Right lobe of liver (tissue), 6 donors: ENCODE measurements at regions not wholly inside any gene's neighbourhood (a gene's known extent, or its start where the extent isn't known, plus 50 kb on each side); places are given as distances from the start of the nearest gene placed in this dataset.

ENCODE experiments used
- ATAC-seq, 4 donors: fragments of 200-7000 bp; cut with Tn5 transposase; one replicate each; pipeline ENCODE4 v1.9.1; 2020; ENCODE audit warnings: mild to moderate bottlenecking in 4 of 4, moderate library complexity in 4 of 4
- DNase-seq, 3 donors: peaks; one replicate each; pipeline ENCODE4 v3.0.0-alpha.2; 2020
- H3K27ac ChIP-seq, 3 donors: fragments of 200-600 bp; one replicate each; pipeline ENCODE4 v1.8.0; 2022
- H3K27me3 ChIP-seq, 2 donors: fragments of 200-600 bp; one replicate each; pipeline ENCODE4 v1.8.0; 2022
- H3K36me3 ChIP-seq, 4 donors: fragments of 200-600 bp; sonication (generic) in 1 of 4; one replicate each; pipeline versions ENCODE4 v1.5.1 to v1.8.0; 2017 to 2022; ENCODE audit warnings: control low read depth in 1 of 4
- H3K4me1 ChIP-seq, 4 donors: fragments of 200-600 bp; sonication (generic) in 1 of 4; one replicate each; pipeline versions ENCODE4 v1.5.1 to v1.8.0; 2017 to 2022; ENCODE audit warnings: control low read depth in 1 of 4
- H3K4me3 ChIP-seq, 3 donors: fragments of 200-600 bp; one replicate each; pipeline ENCODE4 v1.8.0; 2022
- H3K9me3 ChIP-seq, 4 donors: fragments of 200-600 bp; sonication (generic) in 1 of 4; one replicate each; pipeline versions ENCODE4 v1.5.1 to v1.8.0; 2017 to 2022; ENCODE audit warnings: control low read depth in 1 of 4
- CTCF ChIP-seq, 4 donors: fragments of 200-600 bp in 3 of 4; fragments of 450-650 bp in 1 of 4; IDR thresholded peaks; one replicate each; pipeline versions ENCODE4 v1.5.1 to v1.8.0; 2016 to 2022; ENCODE audit warnings: antibody characterized with exemption in 4 of 4, mild to moderate bottlenecking in 2 of 4
- POLR2A ChIP-seq: fragments of 450-650 bp; IDR thresholded peaks from one replicate; pipeline ENCODE4 v1.6.1; 2017; ENCODE audit warnings: antibody characterized with exemption, mild to moderate bottlenecking
- WGBS: methylation state at CpG from one replicate; pipeline ENCODE4 v1.1.6; 2018; ENCODE audit warnings: low coverage, low lambda C conversion rate; ENCODE audit not compliant: insufficient coverage; ENCODE audit errors: missing lambda C conversion rate; 5-methylcytosine and 5-hydroxymethylcytosine counted together
- intact Hi-C, 2 donors: fragments of 100-400 bp; cut with DNase I; formaldehyde crosslinking; loops; one replicate each; pipeline versions ENCODE4 v1.11.2 to v1.14.1; 2022
- donor health status: DM: no; HTN: yes; CAD: no.
- donor health status: DM: no; HTN: no; CAD: no.
- donor health status: DM: no; HTN: no; CAD: no.
- donor health status: DM: no; HTN: yes; CAD: no.
- donor health status: DM: no; HTN: yes; CAD: no.

DNA sequence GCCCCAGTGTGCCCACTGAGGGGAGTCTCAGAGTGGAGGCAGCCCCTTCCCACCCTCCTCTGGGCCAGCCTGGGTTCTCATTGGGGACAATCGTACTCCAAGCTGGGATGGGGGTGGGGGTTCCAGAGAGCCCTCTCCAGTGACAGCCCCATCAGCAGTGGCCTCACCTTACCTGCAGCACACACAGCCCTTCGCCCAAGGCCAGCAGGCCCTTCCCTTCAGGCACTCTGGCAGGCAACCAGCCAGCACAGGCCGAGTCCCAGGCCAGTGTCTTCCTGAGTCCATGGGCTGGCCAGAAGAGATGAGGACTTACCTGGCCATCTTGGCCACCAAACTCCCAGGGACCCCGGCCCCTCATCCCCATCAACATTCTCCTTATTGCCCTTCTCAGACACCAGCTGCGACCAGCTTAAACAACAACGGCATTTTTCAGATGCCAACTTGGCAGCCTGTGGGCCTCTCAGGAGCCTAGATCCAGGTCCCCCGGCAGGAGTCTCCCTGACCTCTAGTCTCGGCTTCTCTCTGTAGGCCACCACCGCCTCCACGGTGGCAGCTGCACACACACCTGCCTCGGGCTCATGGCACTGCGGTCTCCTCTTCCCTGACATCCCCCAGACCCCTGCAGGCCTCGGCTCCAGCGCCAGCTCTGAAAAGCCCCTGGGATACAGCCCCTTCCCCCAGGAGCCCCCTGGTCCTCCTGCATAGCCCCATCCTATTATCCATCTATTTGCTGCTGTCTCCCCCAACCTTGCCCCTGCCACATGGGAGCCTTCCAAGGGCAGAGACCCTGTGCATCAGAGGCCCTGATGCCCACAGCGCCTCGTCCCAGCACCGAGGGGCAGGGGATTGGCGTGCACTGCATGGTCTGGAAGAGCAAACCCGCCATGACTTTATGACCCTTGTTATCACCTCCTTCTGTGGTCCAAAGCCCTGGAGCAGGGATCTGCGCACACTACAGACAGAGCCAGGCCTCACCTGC is 111.2 kb upstream of the FGF3 start:
- Histone ChIP-seq H3K4me3 (no peak overlapping the region), H3K27me3 (no peaks in the 10 kb centered on the region), H3K9me3 (no peaks in the 10 kb centered on the region), H3K36me3 (no peaks in the 10 kb centered on the region), H3K4me1 (no peaks in the 10 kb centered on the region), H3K27ac (no peak overlapping the region)
- ATAC-seq (no peak), DNase-seq (peak in 1 of 3 donors; percentile 33)
- intact Hi-C loops = no loop called here
- TF ChIP-seq CTCF (IDR thresholded peaks at IDR 0.05) (no peak), POLR2A (no peak)
- 100% methylated on average over 3 of the region's 20 CpGs for WGBS

GRCh38 chr11:69931060-69931910 is 112.1 kb upstream of the FGF3 start:
- no peaks in the 10 kb centered on the region for H3K9me3 ChIP-seq
- H3K27ac ChIP-seq = no peak overlapping the region
- intact Hi-C loops = no loop called here
- no peak overlapping the region for H3K4me3 ChIP-seq
- DNase-seq (peak in 1 of 3 donors; percentile 31), ATAC-seq (no peak)
- no peaks in the 10 kb centered on the region for H3K27me3 ChIP-seq
- WGBS = 70% methylated on average over 2 of the region's 10 CpGs
- no peaks in the 10 kb centered on the region for H3K4me1 ChIP-seq
- TF ChIP-seq CTCF (IDR thresholded peaks at IDR 0.05) (no peak), POLR2A (no peak)
- no peaks in the 10 kb centered on the region for H3K36me3 ChIP-seq

- DNase-seq = peak in 1 of 3 donors; percentile 37
- H3K9me3 ChIP-seq = no peaks in the 10 kb centered on the region
- H3K27me3 ChIP-seq = no peaks in the 10 kb centered on the region
- no peak overlapping the region for H3K4me3 ChIP-seq
- TF ChIP-seq POLR2A (no peak), CTCF (IDR thresholded peaks at IDR 0.05) (no peak)
- WGBS = 77% methylated on average over 7 of the region's 11 CpGs
- ATAC-seq = no peak
- H3K4me1 ChIP-seq = no peaks in the 10 kb centered on the region
- intact Hi-C loops = no loop called here
- H3K36me3 ChIP-seq = no peaks in the 10 kb centered on the region
- H3K27ac ChIP-seq = no peak overlapping the region
Observed at GRCh38 chr11:69931994-69932910, 113.0 kb upstream of the FGF3 start.

DNA sequence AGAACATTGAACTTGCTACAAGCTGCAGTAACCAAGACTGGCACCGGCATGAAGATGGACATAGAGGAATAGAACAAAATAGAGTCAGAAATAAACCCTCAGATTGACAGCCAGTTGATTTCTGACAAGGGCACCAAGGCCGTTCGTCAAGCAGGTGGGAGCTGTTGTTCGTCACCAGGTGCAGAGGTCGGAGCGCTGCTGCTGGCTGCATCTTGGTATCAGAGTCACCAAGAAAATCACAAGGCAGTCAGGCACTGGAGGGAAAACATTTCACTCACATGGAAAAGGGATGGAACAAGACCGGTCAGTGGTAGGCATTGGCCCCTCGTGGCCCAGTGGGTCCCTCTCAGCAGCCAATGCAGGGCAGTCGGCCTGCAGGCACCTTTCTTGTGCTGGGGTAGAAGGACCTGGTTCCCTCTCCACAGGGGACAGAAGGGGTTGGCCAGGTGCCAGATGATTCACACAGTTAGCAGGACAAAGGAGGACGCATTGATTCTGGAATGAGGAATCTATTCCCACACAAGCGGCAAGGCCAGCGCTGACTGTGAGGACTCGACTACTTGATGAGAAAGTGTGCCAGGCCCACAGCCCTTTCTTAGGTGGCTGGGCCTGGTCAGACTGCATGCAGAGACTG is 115.8 kb upstream of the FGF3 start:
- no peak for TF ChIP-seq POLR2A
- Histone ChIP-seq H3K27ac (no peak overlapping the region), H3K9me3 (no peaks in the 10 kb centered on the region), H3K4me3 (no peak overlapping the region), H3K4me1 (no peaks in the 10 kb centered on the region), H3K36me3 (no peaks in the 10 kb centered on the region), H3K27me3 (no peaks in the 10 kb centered on the region)
- DNase-seq (peak in 1 of 3 donors; percentile 46), ATAC-seq (no peak)
- intact Hi-C loops = no loop called here
- whole genome bisulfite sequencing = 86% methylated on average over 6 of the region's 13 CpGs
